HCT116 (cell line): ENCODE measurements at regions not wholly inside any gene's neighbourhood (a gene's known extent, or its start where the extent isn't known, plus 50 kb on each side); places are given as distances from the start of the nearest gene placed in this dataset.

Experiments
- ATAC-seq: fragments of 200-7000 bp; cut with Tn5 transposase; 2 replicates; pipeline ENCODE4 v1.9.1; 2020; ENCODE audit warnings: mild to moderate bottlenecking, moderate library complexity
- BruUV-seq: library from RNA; stranded (reverse); fragments of 400-500 nt; replicated peaks from 2 replicates; lab custom pipeline; 2021; lab: Mats Ljungman, UMichigan
- CTCF ChIA-PET: fragments of 300-600 bp; sonication (Branson Sonifier 250); formaldehyde crosslinking; loops from one replicate; lab custom pipeline; 2021; ENCODE audit warnings: antibody characterized with exemption; lab: Charles Lee
- POLR2A ChIA-PET: fragments of 300-600, 350-600 bp; sonication (Branson Sonifier 250); formaldehyde crosslinking; loops from one replicate; lab custom pipeline; 2021; ENCODE audit warnings: antibody characterized with exemption; lab: Charles Lee
- RAD21 ChIA-PET, 2 experiments: fragments of 300-600 bp; sonication (Branson Sonifier 250); formaldehyde crosslinking; loops; one replicate each; lab custom pipeline; 2023; ENCODE audit warnings: low total read pairs in 2 of 2; ENCODE audit not compliant: uncharacterized antibody in 2 of 2, unreplicated experiment in 2 of 2, low non-redundant PET in 1 of 2; lab: Charles Lee
- DNase-seq: peaks from one replicate; pipeline ENCODE4 v3.0.0-alpha.2; 2010; ENCODE audit warnings: low read depth, low spot score
- H2AFZ ChIP-seq: fragments of 200-600 bp; shearing (Covaris generic), sonication (generic); 2 replicates; pipeline ENCODE4 v1.6.1; 2017; ENCODE audit warnings: low read depth, mixed run types, mixed read lengths, antibody characterized with exemption, low read length; ENCODE audit not compliant: poor library complexity, severe bottlenecking
- H3K27ac ChIP-seq: 2 replicates; pipeline ENCODE4 v1.5.1; 2012; ENCODE audit warnings: low read depth, low read length
- H3K27me3 ChIP-seq: fragments of 200-600 bp; sonication (generic); 2 replicates; pipeline ENCODE4 v1.6.1; 2016; ENCODE audit warnings: mixed run types, low read length, mixed read lengths; ENCODE audit not compliant: insufficient read depth
- H3K36me3 ChIP-seq, 2 experiments: fragments of 200-500 bp in 1 of 2; fragments of 200-600 bp in 1 of 2; sonication (Bioruptor generic) in 1 of 2; sonication (generic) in 1 of 2; 2 replicates each; pipeline versions ENCODE4 v1.5.1 to v1.6.1; 2014 to 2016; ENCODE audit warnings: low read length in 2 of 2, inconsistent platforms in 1 of 2, mixed read lengths in 1 of 2, mixed run types in 1 of 2; ENCODE audit not compliant: insufficient read depth in 2 of 2, control insufficient read depth in 1 of 2
- H3K4me1 ChIP-seq, 2 experiments: fragments of 200-600 bp in 1 of 2; sonication (generic) in 1 of 2; 2 replicates each; pipeline versions ENCODE4 v1.5.1 to v1.6.1; 2012 to 2017; ENCODE audit warnings: low read length in 2 of 2, inconsistent platforms in 1 of 2, mild to moderate bottlenecking in 1 of 2, mixed read lengths in 1 of 2, mixed run types in 1 of 2, moderate library complexity in 1 of 2; ENCODE audit not compliant: insufficient read depth in 2 of 2, control insufficient read depth in 1 of 2
- H3K4me2 ChIP-seq: fragments of 200-600 bp; sonication (generic); 2 replicates; pipeline ENCODE4 v1.6.1; 2017; ENCODE audit warnings: mixed run types, low read length, mixed read lengths
- H3K4me3 ChIP-seq, 2 experiments: fragments of 200-600 bp in 1 of 2; sonication (generic) in 1 of 2; replicated peaks in 1 of 2; 2 replicates each; pipeline ENCODE4 v1.5.1; 2011 to 2016; ENCODE audit warnings: low read length in 2 of 2, control low read depth in 1 of 2, low read depth in 1 of 2, mild to moderate bottlenecking in 1 of 2, mixed read lengths in 1 of 2, mixed run types in 1 of 2
- H3K79me2 ChIP-seq: fragments of 200-600 bp; sonication (generic); 2 replicates; pipeline ENCODE4 v1.6.1; 2017; ENCODE audit warnings: mild to moderate bottlenecking, mixed run types, low read length, moderate library complexity, mixed read lengths; ENCODE audit not compliant: insufficient read depth
- H3K9ac ChIP-seq: fragments of 200-600 bp; sonication (generic); 2 replicates; pipeline ENCODE4 v1.6.1; 2016; ENCODE audit warnings: low read length, mixed read lengths
- H3K9me2 ChIP-seq: fragments of 200-600 bp; sonication (generic), shearing (Covaris generic); 2 replicates; pipeline ENCODE4 v1.6.1; 2017; ENCODE audit warnings: mixed run types, mild to moderate bottlenecking, moderate library complexity; ENCODE audit not compliant: insufficient read depth
- H3K9me3 ChIP-seq, 2 experiments: fragments of 200-500 bp in 1 of 2; fragments of 200-600 bp in 1 of 2; sonication (Bioruptor generic) in 1 of 2; sonication (generic) in 1 of 2; 2 replicates each; pipeline ENCODE4 v1.6.1; 2014 to 2017; ENCODE audit warnings: low read length in 2 of 2, mixed read lengths in 2 of 2, inconsistent platforms in 1 of 2, low read depth in 1 of 2, mild to moderate bottlenecking in 1 of 2, mixed run types in 1 of 2, moderate library complexity in 1 of 2; ENCODE audit not compliant: control insufficient read depth in 1 of 2, insufficient read depth in 1 of 2
- H4K20me1 ChIP-seq: fragments of 200-600 bp; sonication (generic), shearing (Covaris generic); 2 replicates; pipeline ENCODE4 v1.6.1; 2017; ENCODE audit warnings: mixed run types, mild to moderate bottlenecking, moderate library complexity; ENCODE audit not compliant: insufficient read depth
- CBX3 ChIP-seq: IDR thresholded peaks from 2 replicates; pipeline ENCODE4 v1.6.1; 2012; ENCODE audit warnings: low read depth
- CEBPB ChIP-seq: IDR thresholded peaks from 2 replicates; pipeline ENCODE4 v1.6.1; 2012; ENCODE audit warnings: low read depth
- CTCF ChIP-seq, 3 experiments: fragments of 200-600 bp in 1 of 3; sonication (generic) in 1 of 3; IDR thresholded peaks in 2 of 3; conservative IDR thresholded peaks in 1 of 3; 2 replicates each; pipeline ENCODE4 v1.5.1; 2012 to 2017; ENCODE audit warnings: low read depth in 2 of 3, low read length in 2 of 3, antibody characterized with exemption in 1 of 3, borderline replicate concordance in 1 of 3, control low read depth in 1 of 3, mild to moderate bottlenecking in 1 of 3, mixed read lengths in 1 of 3, mixed run types in 1 of 3, moderate library complexity in 1 of 3; ENCODE audit not compliant: insufficient read depth in 1 of 3
- EGR1 ChIP-seq: IDR thresholded peaks from 2 replicates; pipeline ENCODE4 v1.6.1; 2012; ENCODE audit warnings: low read depth
- ELF1 ChIP-seq: IDR thresholded peaks from 2 replicates; pipeline ENCODE4 v1.6.1; 2012; ENCODE audit warnings: low read depth, borderline replicate concordance
- EZH2 ChIP-seq: fragments of 200-600 bp; sonication (generic); IDR thresholded peaks from 2 replicates; pipeline ENCODE4 v1.6.1; 2017; ENCODE audit warnings: antibody characterized with exemption, mixed run types
- JUND ChIP-seq: IDR thresholded peaks from 2 replicates; pipeline ENCODE4 v1.6.1; 2012
- MAX ChIP-seq: IDR thresholded peaks from 2 replicates; pipeline ENCODE4 v1.6.1; 2012
- POLR2A ChIP-seq: IDR thresholded peaks from 2 replicates; pipeline ENCODE4 v1.7.0; 2011; ENCODE audit warnings: borderline replicate concordance; ENCODE audit not compliant: insufficient read depth, insufficient read length; ENCODE audit errors: extremely low read depth
- POLR2AphosphoS5 ChIP-seq: IDR thresholded peaks from 2 replicates; pipeline ENCODE4 v1.6.1; 2011; ENCODE audit warnings: mild to moderate bottlenecking, low read depth, low read length, moderate library complexity
- SIN3A ChIP-seq: IDR thresholded peaks from 2 replicates; pipeline ENCODE4 v1.6.1; 2012; ENCODE audit warnings: low read depth
- SP1 ChIP-seq: IDR thresholded peaks from 2 replicates; pipeline ENCODE4 v1.6.1; 2012; ENCODE audit warnings: low read depth
- TCF7L2 ChIP-seq: IDR thresholded peaks from 2 replicates; pipeline ENCODE4 v1.7.0; 2011; ENCODE audit warnings: borderline replicate concordance, inconsistent platforms; ENCODE audit not compliant: insufficient read depth, insufficient read length; ENCODE audit errors: extremely low read depth
- YY1 ChIP-seq: IDR thresholded peaks from 2 replicates; pipeline ENCODE4 v1.6.1; 2011; ENCODE audit warnings: low read length, low read depth, moderate library complexity, mild to moderate bottlenecking; ENCODE audit not compliant: insufficient replicate concordance; ENCODE audit errors: extremely low read depth
- ZBTB33 ChIP-seq: IDR thresholded peaks from 2 replicates; pipeline ENCODE4 v1.6.1; 2011; ENCODE audit warnings: mild to moderate bottlenecking, low read length, moderate library complexity; ENCODE audit not compliant: insufficient replicate concordance; ENCODE audit errors: extremely low read depth
- ZFX ChIP-seq: fragments of 450-650 bp; IDR thresholded peaks from 2 replicates; pipeline ENCODE4 v1.6.1; 2017
- ZNF274 ChIP-seq: fragments of 200-500 bp; sonication (Bioruptor generic); IDR thresholded peaks from 2 replicates; pipeline ENCODE4 v1.6.1; 2014; ENCODE audit warnings: mild to moderate bottlenecking, low read depth, low read length, inconsistent platforms
- intact Hi-C: fragments of 100-400 bp; cut with micrococcal nuclease; formaldehyde crosslinking; loops from 2 replicates; pipeline ENCODE4 v1.10.0; 2022
- TF ChIP-seq, protein P1 (sequence below): IDR thresholded peaks from 2 replicates; pipeline ENCODE4 v1.6.1; 2012; ENCODE audit warnings: low read depth
- TF ChIP-seq, protein P2 (sequence below): IDR thresholded peaks from 2 replicates; pipeline ENCODE4 v1.6.1; 2012

GRCh38 chr12:86414201-86414600 lies 158.0 kb upstream of the MGAT4C start:
- ChIA-PET RAD21 (no interaction called here), POLR2A (no interaction called here), CTCF (no interaction called here)
- BruUV-seq: no TSS peak
- intact Hi-C loops: no loop called here
- TF ChIP-seq SIN3A (no peak), EGR1 (no peak), ZBTB33 (no peak), CTCF (IDR thresholded peaks at IDR 0.05 in 2 of 3, conservative IDR thresholded peaks at IDR 0.05 in 1 of 3; ENCODE audit: borderline replicate concordance in 1 of 3, insufficient read depth in 1 of 3, low read depth in 2 of 3, low read length in 2 of 3) (no peak), CBX3 (no peak), ZFX (no peak), POLR2A (no peak), SP1 (no peak), ZNF274 (no peak), CEBPB (no peak), EZH2 (no peak), MAX (no peak), TCF7L2 (no peak), POLR2AphosphoS5 (no peak), JUND (no peak), YY1 (no peak), ELF1 (no peak)
- TF ChIP-seq, protein P1, sequence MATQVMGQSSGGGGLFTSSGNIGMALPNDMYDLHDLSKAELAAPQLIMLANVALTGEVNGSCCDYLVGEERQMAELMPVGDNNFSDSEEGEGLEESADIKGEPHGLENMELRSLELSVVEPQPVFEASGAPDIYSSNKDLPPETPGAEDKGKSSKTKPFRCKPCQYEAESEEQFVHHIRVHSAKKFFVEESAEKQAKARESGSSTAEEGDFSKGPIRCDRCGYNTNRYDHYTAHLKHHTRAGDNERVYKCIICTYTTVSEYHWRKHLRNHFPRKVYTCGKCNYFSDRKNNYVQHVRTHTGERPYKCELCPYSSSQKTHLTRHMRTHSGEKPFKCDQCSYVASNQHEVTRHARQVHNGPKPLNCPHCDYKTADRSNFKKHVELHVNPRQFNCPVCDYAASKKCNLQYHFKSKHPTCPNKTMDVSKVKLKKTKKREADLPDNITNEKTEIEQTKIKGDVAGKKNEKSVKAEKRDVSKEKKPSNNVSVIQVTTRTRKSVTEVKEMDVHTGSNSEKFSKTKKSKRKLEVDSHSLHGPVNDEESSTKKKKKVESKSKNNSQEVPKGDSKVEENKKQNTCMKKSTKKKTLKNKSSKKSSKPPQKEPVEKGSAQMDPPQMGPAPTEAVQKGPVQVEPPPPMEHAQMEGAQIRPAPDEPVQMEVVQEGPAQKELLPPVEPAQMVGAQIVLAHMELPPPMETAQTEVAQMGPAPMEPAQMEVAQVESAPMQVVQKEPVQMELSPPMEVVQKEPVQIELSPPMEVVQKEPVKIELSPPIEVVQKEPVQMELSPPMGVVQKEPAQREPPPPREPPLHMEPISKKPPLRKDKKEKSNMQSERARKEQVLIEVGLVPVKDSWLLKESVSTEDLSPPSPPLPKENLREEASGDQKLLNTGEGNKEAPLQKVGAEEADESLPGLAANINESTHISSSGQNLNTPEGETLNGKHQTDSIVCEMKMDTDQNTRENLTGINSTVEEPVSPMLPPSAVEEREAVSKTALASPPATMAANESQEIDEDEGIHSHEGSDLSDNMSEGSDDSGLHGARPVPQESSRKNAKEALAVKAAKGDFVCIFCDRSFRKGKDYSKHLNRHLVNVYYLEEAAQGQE: no peak
- TF ChIP-seq, protein P2, sequence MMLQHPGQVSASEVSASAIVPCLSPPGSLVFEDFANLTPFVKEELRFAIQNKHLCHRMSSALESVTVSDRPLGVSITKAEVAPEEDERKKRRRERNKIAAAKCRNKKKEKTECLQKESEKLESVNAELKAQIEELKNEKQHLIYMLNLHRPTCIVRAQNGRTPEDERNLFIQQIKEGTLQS: no peak
- Histone ChIP-seq H2AFZ (no peak overlapping the region), H3K9ac (no peak overlapping the region), H3K4me3 (no peak overlapping the region), H3K4me2 (no peak overlapping the region), H3K9me2 (no peaks in the 10 kb centered on the region), H3K4me1 (no peaks in the 10 kb centered on the region), H3K79me2 (no peaks in the 10 kb centered on the region), H3K27me3 (no peaks in the 10 kb centered on the region), H3K27ac (no peak overlapping the region), H3K36me3 (no peaks in the 10 kb centered on the region), H4K20me1 (no peaks in the 10 kb centered on the region), H3K9me3 (no peaks in the 10 kb centered on the region)
- ATAC-seq (no peak), DNase-seq (no peak)
